ENCODE measurements at regions not wholly inside any gene's neighbourhood (a gene's known extent, or its start where the extent isn't known, plus 50 kb on each side); places are given as distances from the start of the nearest gene placed in this dataset.

GRCh38 chr11:70942593-70942992 is 309.8 kb downstream of the SHANK2 start:
- POLR2A ChIA-PET: no interaction called here

GRCh38 chr11:70944141-70944540 is 308.2 kb downstream of the SHANK2 start:
- Mint-ChIP-seq H3K9me3 (ENCODE audit: unreplicated experiment) (peaks cover 74% of the 10 kb centered on the region), H3K27ac (ENCODE audit: unreplicated experiment) (no peak overlapping the region), H3K4me3 (ENCODE audit: unreplicated experiment) (no peak overlapping the region), H3K36me3 (ENCODE audit: insufficient read depth, unreplicated experiment) (peaks cover 79% of the 10 kb centered on the region), H3K27me3 (ENCODE audit: insufficient read depth, unreplicated experiment) (no peaks in the 10 kb centered on the region), H3K4me1 (ENCODE audit: low read depth, unreplicated experiment) (no peaks in the 10 kb centered on the region)
- POLR2A ChIA-PET: no interaction called here
- H3K36me3 ChIP-seq (ENCODE audit: control insufficient read depth, insufficient read depth, low read length): peaks cover 9% of the 10 kb centered on the region
- intact Hi-C loops (cut with micrococcal nuclease; ENCODE audit: unreplicated experiment): no loop called here
- H3K4me1 ChIP-seq: no peaks in the 10 kb centered on the region
- no peaks in the 10 kb centered on the region for H3K27me3 ChIP-seq (replicated peaks; ENCODE audit: control insufficient read depth, insufficient read depth, low read length)
- BruUV-seq (replicated peaks): no TSS peak
- no peak for DNase-seq
- H3K9me3 ChIP-seq: peaks cover 20% of the 10 kb centered on the region
- H3K4me3 ChIP-seq (ENCODE audit: low read depth, low read length): no peak overlapping the region
- CTCF ChIA-PET: no interaction called here
- TF ChIP-seq, protein P1, sequence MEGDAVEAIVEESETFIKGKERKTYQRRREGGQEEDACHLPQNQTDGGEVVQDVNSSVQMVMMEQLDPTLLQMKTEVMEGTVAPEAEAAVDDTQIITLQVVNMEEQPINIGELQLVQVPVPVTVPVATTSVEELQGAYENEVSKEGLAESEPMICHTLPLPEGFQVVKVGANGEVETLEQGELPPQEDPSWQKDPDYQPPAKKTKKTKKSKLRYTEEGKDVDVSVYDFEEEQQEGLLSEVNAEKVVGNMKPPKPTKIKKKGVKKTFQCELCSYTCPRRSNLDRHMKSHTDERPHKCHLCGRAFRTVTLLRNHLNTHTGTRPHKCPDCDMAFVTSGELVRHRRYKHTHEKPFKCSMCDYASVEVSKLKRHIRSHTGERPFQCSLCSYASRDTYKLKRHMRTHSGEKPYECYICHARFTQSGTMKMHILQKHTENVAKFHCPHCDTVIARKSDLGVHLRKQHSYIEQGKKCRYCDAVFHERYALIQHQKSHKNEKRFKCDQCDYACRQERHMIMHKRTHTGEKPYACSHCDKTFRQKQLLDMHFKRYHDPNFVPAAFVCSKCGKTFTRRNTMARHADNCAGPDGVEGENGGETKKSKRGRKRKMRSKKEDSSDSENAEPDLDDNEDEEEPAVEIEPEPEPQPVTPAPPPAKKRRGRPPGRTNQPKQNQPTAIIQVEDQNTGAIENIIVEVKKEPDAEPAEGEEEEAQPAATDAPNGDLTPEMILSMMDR (IDR thresholded peaks at IDR 0.05; ENCODE audit: insufficient read depth in 1 of 2, low read depth in 1 of 2, low read length in 1 of 2, severe bottlenecking in 1 of 2, unreplicated experiment in 1 of 2): no peak

More at GRCh38 chr11:70942593-70942992, 309.8 kb downstream of the SHANK2 start:
- peaks cover 9% of the 10 kb centered on the region for H3K36me3 ChIP-seq (ENCODE audit: control insufficient read depth, insufficient read depth, low read length)
- no peaks in the 10 kb centered on the region for H3K27me3 Mint-ChIP-seq (ENCODE audit: insufficient read depth, unreplicated experiment)
- H3K9me3 ChIP-seq: peaks cover 20% of the 10 kb centered on the region
- intact Hi-C loops (cut with micrococcal nuclease; ENCODE audit: unreplicated experiment): no loop called here
- no peaks in the 10 kb centered on the region for H3K4me1 ChIP-seq
- H3K4me1 Mint-ChIP-seq (ENCODE audit: low read depth, unreplicated experiment): no peaks in the 10 kb centered on the region
- H3K27me3 ChIP-seq (replicated peaks; ENCODE audit: control insufficient read depth, insufficient read depth, low read length): no peaks in the 10 kb centered on the region
- CTCF ChIA-PET: interaction anchor here (1.2 kb wide), 1 partner anchor 128 kb away, joined by 7 read pairs; no protein-coding TSS in a partner anchor
- H3K4me3 ChIP-seq (ENCODE audit: low read depth, low read length): no peak overlapping the region
- TF ChIP-seq, protein P1 (IDR thresholded peaks at IDR 0.05; ENCODE audit: insufficient read depth in 1 of 2, low read depth in 1 of 2, low read length in 1 of 2, severe bottlenecking in 1 of 2, unreplicated experiment in 1 of 2): peak; percentile 36 to 71
- DNase-seq: peak in 1 of 2 experiments; percentile 54
- H3K9me3 Mint-ChIP-seq (ENCODE audit: unreplicated experiment): peaks cover 65% of the 10 kb centered on the region
- BruUV-seq (replicated peaks): no TSS peak
- no peak overlapping the region for H3K4me3 Mint-ChIP-seq (ENCODE audit: unreplicated experiment)
- no peak overlapping the region for H3K27ac Mint-ChIP-seq (ENCODE audit: unreplicated experiment)
- H3K36me3 Mint-ChIP-seq (ENCODE audit: insufficient read depth, unreplicated experiment): peaks cover 75% of the 10 kb centered on the region

- no peaks in the 10 kb centered on the region for H3K27me3 Mint-ChIP-seq (ENCODE audit: insufficient read depth, unreplicated experiment)
- Histone ChIP-seq H3K9me3 (peaks cover 20% of the 10 kb centered on the region), H3K4me3 (ENCODE audit: low read depth, low read length) (no peak overlapping the region), H3K36me3 (ENCODE audit: control insufficient read depth, insufficient read depth, low read length) (peaks cover 9% of the 10 kb centered on the region), H3K4me1 (no peaks in the 10 kb centered on the region), H3K27me3 (replicated peaks; ENCODE audit: control insufficient read depth, insufficient read depth, low read length) (no peaks in the 10 kb centered on the region)
- DNase-seq: no peak
- TF ChIP-seq, protein P1 (IDR thresholded peaks at IDR 0.05; ENCODE audit: insufficient read depth in 1 of 2, low read depth in 1 of 2, low read length in 1 of 2, severe bottlenecking in 1 of 2, unreplicated experiment in 1 of 2): peak; percentile 10 to 44
- ChIA-PET POLR2A (no interaction called here), CTCF (no interaction called here)
- H3K4me1 Mint-ChIP-seq (ENCODE audit: low read depth, unreplicated experiment): no peaks in the 10 kb centered on the region
- H3K9me3 Mint-ChIP-seq (ENCODE audit: unreplicated experiment): peaks cover 74% of the 10 kb centered on the region
- peaks cover 80% of the 10 kb centered on the region for H3K36me3 Mint-ChIP-seq (ENCODE audit: insufficient read depth, unreplicated experiment)
- intact Hi-C loops (cut with micrococcal nuclease; ENCODE audit: unreplicated experiment): no loop called here
- H3K27ac Mint-ChIP-seq (ENCODE audit: unreplicated experiment): no peak overlapping the region
- H3K4me3 Mint-ChIP-seq (ENCODE audit: unreplicated experiment): no peak overlapping the region
- TSS peak; percentile 9 for BruUV-seq (replicated peaks)
Measured at GRCh38 chr11:70944636-70945035, 307.7 kb downstream of the SHANK2 start.

Data from Caco-2 (cell line).